Fibroblast of lung (primary cell): ENCODE measurements at regions not wholly inside any gene's neighbourhood (a gene's known extent, or its start where the extent isn't known, plus 50 kb on each side); places are given as distances from the start of the nearest gene placed in this dataset.

Experiments used
- DNase-seq, 2 donors: peaks; one replicate each; pipeline versions ENCODE4 v3.0.0 to v3.0.0-alpha.2; 2010; ENCODE audit warnings: low read depth in 2 of 2
- H2AFZ ChIP-seq: 2 replicates; pipeline ENCODE4 v1.5.1; 2012; ENCODE audit warnings: low read length, control low read depth, inconsistent platforms
- H3K27ac ChIP-seq: 2 replicates; pipeline ENCODE4 v1.5.1; 2011; ENCODE audit warnings: low read length, control low read depth; ENCODE audit not compliant: insufficient read depth
- H3K27me3 ChIP-seq: 2 replicates; pipeline ENCODE4 v1.5.1; 2011; ENCODE audit warnings: mild to moderate bottlenecking, low read length; ENCODE audit not compliant: control insufficient read depth, insufficient read depth
- H3K36me3 ChIP-seq: 2 replicates; pipeline ENCODE4 v1.5.1; 2011; ENCODE audit warnings: low read length; ENCODE audit not compliant: control insufficient read depth, insufficient read depth
- H3K4me1 ChIP-seq: 2 replicates; pipeline ENCODE4 v1.5.1; 2011; ENCODE audit warnings: low read length; ENCODE audit not compliant: control insufficient read depth, insufficient read depth; ENCODE audit errors: extremely low read depth
- H3K4me2 ChIP-seq: 2 replicates; pipeline ENCODE4 v1.5.1; 2011; ENCODE audit warnings: low read length, control low read depth; ENCODE audit not compliant: insufficient read depth; ENCODE audit errors: extremely low read depth
- H3K4me3 ChIP-seq, 4 experiments: fragments of 200-600 bp in 1 of 4; sonication (generic) in 1 of 4; replicated peaks in 1 of 4; 2 replicates each; pipeline ENCODE4 v1.5.1; 2011 to 2016; ENCODE audit warnings: low read length in 4 of 4, low read depth in 3 of 4, mild to moderate bottlenecking in 3 of 4, control low read depth in 2 of 4, inconsistent platforms in 1 of 4, mixed read lengths in 1 of 4; ENCODE audit not compliant: insufficient read depth in 1 of 4; ENCODE audit errors: control extremely low read depth in 1 of 4
- H3K79me2 ChIP-seq: 2 replicates; pipeline ENCODE4 v1.5.1; 2012; ENCODE audit warnings: mild to moderate bottlenecking, low read length, inconsistent platforms; ENCODE audit not compliant: control insufficient read depth, insufficient read depth
- H3K9ac ChIP-seq: 2 replicates; pipeline ENCODE4 v1.5.1; 2011; ENCODE audit warnings: mild to moderate bottlenecking, low read length, control low read depth; ENCODE audit not compliant: insufficient read depth
- H3K9me3 ChIP-seq: 2 replicates; pipeline ENCODE4 v1.5.1; 2012; ENCODE audit warnings: low read depth, low read length; ENCODE audit not compliant: control insufficient read depth, insufficient read depth
- H4K20me1 ChIP-seq: 2 replicates; pipeline ENCODE4 v1.5.1; 2011; ENCODE audit warnings: low read length; ENCODE audit not compliant: control insufficient read depth, insufficient read depth; ENCODE audit errors: extremely low read depth
- CTCF ChIP-seq, 2 donors: IDR thresholded peaks in 1 of 2; conservative IDR thresholded peaks in 1 of 2; 1 replicate in 1 of 2; 2 replicates in 1 of 2; pipeline ENCODE4 v1.5.1; 2011 to 2012; ENCODE audit warnings: low read length in 2 of 2, control low read depth in 1 of 2, inconsistent platforms in 1 of 2, low read depth in 1 of 2, mild to moderate bottlenecking in 1 of 2
- EZH2 ChIP-seq: IDR thresholded peaks from 2 replicates; pipeline ENCODE4 v1.5.1; 2012; ENCODE audit warnings: low read length, control low read depth, mild to moderate bottlenecking; ENCODE audit errors: missing control alignments

GRCh38 chr6:122330315-122330714, 69.1 kb upstream of the HSF2 start:
- Histone ChIP-seq H2AFZ (no peak overlapping the region), H3K27me3 (no peaks in the 10 kb centered on the region), H3K9me3 (no peaks in the 10 kb centered on the region), H3K4me3 (no peak overlapping the region), H3K4me2 (no peak overlapping the region), H3K4me1 (no peaks in the 10 kb centered on the region), H3K36me3 (no peaks in the 10 kb centered on the region), H3K79me2 (no peaks in the 10 kb centered on the region), H4K20me1 (no peaks in the 10 kb centered on the region), H3K27ac (no peak overlapping the region), H3K9ac (no peak overlapping the region)
- DNase-seq: no peak
- TF ChIP-seq EZH2: no peak
- TF ChIP-seq CTCF (conservative IDR thresholded peaks at IDR 0.05 in 1 of 2, IDR thresholded peaks at IDR 0.05 in 1 of 2; ENCODE audit: low read depth in 1 of 2, low read length in 2 of 2): no peak

GRCh38 chr6:122337645-122338044, 61.8 kb upstream of the HSF2 start:
- DNase-seq: no peak
- H3K4me2 ChIP-seq: no peak overlapping the region
- no peak overlapping the region for H3K27ac ChIP-seq
- H3K79me2 ChIP-seq: no peaks in the 10 kb centered on the region
- no peaks in the 10 kb centered on the region for H3K27me3 ChIP-seq
- TF ChIP-seq CTCF (conservative IDR thresholded peaks at IDR 0.05 in 1 of 2, IDR thresholded peaks at IDR 0.05 in 1 of 2; ENCODE audit: low read depth in 1 of 2, low read length in 2 of 2): no peak
- H4K20me1 ChIP-seq: no peaks in the 10 kb centered on the region
- H2AFZ ChIP-seq: no peak overlapping the region
- no peak overlapping the region for H3K9ac ChIP-seq
- no peaks in the 10 kb centered on the region for H3K36me3 ChIP-seq
- H3K4me1 ChIP-seq: no peaks in the 10 kb centered on the region
- no peaks in the 10 kb centered on the region for H3K9me3 ChIP-seq
- H3K4me3 ChIP-seq: no peak overlapping the region

GRCh38 chr6:122339661-122340060, 59.8 kb upstream of the HSF2 start:
- Histone ChIP-seq H3K4me3 (no peak overlapping the region), H3K9ac (no peak overlapping the region), H3K79me2 (no peaks in the 10 kb centered on the region), H2AFZ (no peak overlapping the region), H3K36me3 (no peaks in the 10 kb centered on the region), H3K9me3 (no peaks in the 10 kb centered on the region), H3K4me2 (no peak overlapping the region), H3K27me3 (no peaks in the 10 kb centered on the region), H3K27ac (no peak overlapping the region), H3K4me1 (no peaks in the 10 kb centered on the region), H4K20me1 (no peaks in the 10 kb centered on the region)
- DNase-seq: no peak
- TF ChIP-seq EZH2 (no peak), CTCF (conservative IDR thresholded peaks at IDR 0.05 in 1 of 2, IDR thresholded peaks at IDR 0.05 in 1 of 2; ENCODE audit: low read depth in 1 of 2, low read length in 2 of 2) (no peak)
